ENCODE measurements at regions not wholly inside any gene's neighbourhood (a gene's known extent, or its start where the extent isn't known, plus 50 kb on each side); places are given as distances from the start of the nearest gene placed in this dataset.
"Not testable (repeated sequence)": the region's sequence is repeated elsewhere in the genome, so short reads cannot be mapped to it uniquely, and the experiment has no call there.

- H3K27me3 ChIP-seq: no peaks in the 10 kb centered on the region
- H3K27ac ChIP-seq: no peak overlapping the region
- H3K4me1 ChIP-seq: no peaks in the 10 kb centered on the region
- no peak for DNase-seq
- H3K36me3 ChIP-seq: no peaks in the 10 kb centered on the region
- intact Hi-C loops (cut with DNase I): loop anchor here (10.0 kb wide), 1 partner anchor 227 kb away; the partner anchor contains the start of gene HMX3
- TF ChIP-seq CTCF (IDR thresholded peaks at IDR 0.05) (no peak), POLR2A (IDR thresholded peaks at IDR 0.05) (no peak)
- H3K4me3 ChIP-seq: no peak overlapping the region
- WGBS, 2 donors: 84 to 96% methylated on average over 3 to 5 of the region's 5 CpGs
- no peaks in the 10 kb centered on the region for H3K9me3 ChIP-seq
These were observed 207.6 kb downstream of the BUB3 start for GRCh38 chr10:123361832-123362231.

DNA sequence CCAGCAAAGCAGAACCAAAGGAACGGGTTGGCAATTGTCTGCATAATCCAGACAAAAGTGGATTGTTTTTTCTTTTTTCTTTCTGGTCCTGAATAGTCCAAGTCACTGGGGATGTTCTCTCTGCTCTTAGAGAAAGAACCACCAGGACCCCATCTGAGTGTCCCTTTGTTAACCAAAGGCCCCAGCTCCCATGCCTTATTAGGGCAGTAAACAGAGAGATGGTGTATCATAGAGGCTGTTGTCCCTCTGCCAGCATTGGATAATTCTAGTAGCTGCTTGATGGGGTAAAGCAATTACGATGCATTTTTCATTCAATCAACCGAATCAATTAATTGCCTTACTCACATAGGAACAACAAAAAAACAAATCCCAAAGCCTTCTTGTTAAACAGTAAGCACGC is 213.0 kb downstream of the BUB3 start:
- no peaks in the 10 kb centered on the region for H3K9me3 ChIP-seq
- no peaks in the 10 kb centered on the region for H3K27me3 ChIP-seq
- no peak overlapping the region for H3K4me3 ChIP-seq
- no peaks in the 10 kb centered on the region for H3K4me1 ChIP-seq
- 87 to 93% methylated on average over 4 of the region's 4 CpGs for WGBS, 2 donors
- TF ChIP-seq POLR2A (IDR thresholded peaks at IDR 0.05) (no peak), CTCF (IDR thresholded peaks at IDR 0.05) (no peak)
- intact Hi-C loops (cut with DNase I): loop anchor here (10.0 kb wide), 1 partner anchor 232 kb away; the partner anchor contains the start of gene HMX3
- no peak overlapping the region for H3K27ac ChIP-seq
- H3K36me3 ChIP-seq: no peaks in the 10 kb centered on the region
- DNase-seq: no peak

DNA sequence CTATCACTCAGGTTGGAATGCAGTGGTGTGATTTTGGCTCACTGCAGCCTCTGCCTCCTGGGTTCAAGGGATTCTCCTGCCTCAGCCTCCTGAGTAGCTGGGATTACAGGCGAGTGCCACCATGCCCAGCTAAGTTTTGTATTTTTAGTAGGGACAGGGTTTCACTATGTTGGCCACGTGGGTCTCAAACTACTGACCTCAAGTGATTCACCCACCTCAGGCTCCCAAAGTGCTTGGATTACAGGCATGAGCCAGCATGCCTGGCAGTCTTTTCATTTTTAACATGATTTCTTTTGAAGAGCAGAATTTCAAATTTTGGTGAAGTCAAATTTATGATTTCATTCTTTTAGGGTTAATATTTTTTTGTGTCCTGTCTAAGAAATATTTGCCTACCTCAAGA is 217.4 kb downstream of the BUB3 start:
- H3K27ac ChIP-seq; H3K27me3 ChIP-seq; H3K4me1 ChIP-seq; H3K4me3 ChIP-seq; H3K36me3 ChIP-seq; H3K9me3 ChIP-seq; DNase-seq; intact Hi-C loops (cut with DNase I): not testable (repeated sequence)
- 38 to 65% methylated on average over 2 of the region's 2 CpGs for WGBS, 2 donors

DNA sequence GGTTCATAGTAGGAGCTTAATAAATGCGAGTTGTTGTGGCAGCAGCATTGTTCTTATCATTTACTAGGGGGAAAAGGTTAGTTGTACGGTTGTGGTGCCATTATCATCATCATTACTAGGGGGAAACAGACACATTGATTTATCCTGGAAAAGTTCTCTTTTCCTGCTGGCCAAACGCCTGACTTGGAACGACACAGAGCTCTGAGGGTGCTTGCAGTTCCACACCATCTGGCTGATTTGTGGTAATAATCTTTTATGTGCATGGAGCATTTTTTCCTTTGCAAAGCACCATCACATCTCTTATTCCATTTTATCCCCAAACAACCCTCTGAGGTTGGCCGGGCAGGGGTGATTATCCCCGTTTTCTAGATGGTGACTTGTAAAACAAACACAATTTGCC is 219.4 kb downstream of the BUB3 start:
- Histone ChIP-seq H3K4me3 (no peak overlapping the region), H3K27me3 (peaks cover 0 to 2% (median 0%) of the 10 kb centered on the region in 4 donors), H3K4me1 (peaks cover 0 to 6% (median 0%) of the 10 kb centered on the region in 3 donors), H3K27ac (no peak overlapping the region), H3K36me3 (no peaks in the 10 kb centered on the region), H3K9me3 (no peaks in the 10 kb centered on the region)
- TF ChIP-seq POLR2A (IDR thresholded peaks at IDR 0.05): no peak
- TF ChIP-seq CTCF (IDR thresholded peaks at IDR 0.05): no peak
- no peak for DNase-seq
- intact Hi-C loops (cut with DNase I): no loop called here
- WGBS, 2 donors: 77 to 80% methylated on average over 6 of the region's 6 CpGs

GRCh38 chr10:123375097-123375496 is 220.9 kb downstream of the BUB3 start:
- H3K27ac ChIP-seq: no peak overlapping the region
- intact Hi-C loops (cut with DNase I): no loop called here
- H3K27me3 ChIP-seq: peaks cover 0 to 16% (median 0%) of the 10 kb centered on the region in 4 donors
- no peak for TF ChIP-seq CTCF (IDR thresholded peaks at IDR 0.05)
- no peak for TF ChIP-seq POLR2A (IDR thresholded peaks at IDR 0.05)
- WGBS, 2 donors: 78 to 81% methylated on average over 3 of the region's 3 CpGs
- H3K36me3 ChIP-seq: no peaks in the 10 kb centered on the region
- H3K4me3 ChIP-seq: no peak overlapping the region
- no peak for DNase-seq
- peaks cover 0 to 6% (median 0%) of the 10 kb centered on the region in 3 donors for H3K4me1 ChIP-seq
- no peaks in the 10 kb centered on the region for H3K9me3 ChIP-seq

DNA sequence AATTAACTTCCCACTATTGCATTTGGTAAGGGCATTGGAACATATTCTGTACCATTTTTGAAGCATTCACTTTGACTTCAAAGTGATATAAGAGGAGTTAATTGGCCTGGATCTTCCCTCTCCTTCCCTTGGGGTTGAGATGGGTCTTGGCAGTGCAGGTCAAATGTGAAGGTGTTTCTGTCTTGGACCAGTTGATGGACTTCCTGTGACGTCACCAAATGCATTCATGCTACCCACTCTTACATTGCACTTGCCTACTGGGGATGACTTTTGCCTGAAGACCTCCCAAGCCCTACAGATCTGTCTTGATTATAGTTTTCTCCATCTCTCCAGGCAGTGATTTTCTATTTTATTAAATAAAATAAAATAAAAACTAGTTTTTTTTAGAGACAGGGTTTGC is 221.5 kb downstream of the BUB3 start:
- TF ChIP-seq CTCF (IDR thresholded peaks at IDR 0.05) (no peak), POLR2A (IDR thresholded peaks at IDR 0.05) (no peak)
- Histone ChIP-seq H3K27ac (no peak overlapping the region), H3K27me3 (peaks cover 0 to 19% (median 0%) of the 10 kb centered on the region in 4 donors), H3K9me3 (no peaks in the 10 kb centered on the region), H3K4me3 (no peak overlapping the region), H3K4me1 (peaks cover 0 to 6% (median 0%) of the 10 kb centered on the region in 3 donors), H3K36me3 (no peaks in the 10 kb centered on the region)
- intact Hi-C loops (cut with DNase I): no loop called here
- no peak for DNase-seq
- 69 to 77% methylated on average over 1 of the region's 1 CpG for WGBS, 2 donors

All from esophagus squamous epithelium (tissue), 5 donors.